ENCODE measurements at regions not wholly inside any gene's neighbourhood (a gene's known extent, or its start where the extent isn't known, plus 50 kb on each side); places are given as distances from the start of the nearest gene placed in this dataset.

DNA sequence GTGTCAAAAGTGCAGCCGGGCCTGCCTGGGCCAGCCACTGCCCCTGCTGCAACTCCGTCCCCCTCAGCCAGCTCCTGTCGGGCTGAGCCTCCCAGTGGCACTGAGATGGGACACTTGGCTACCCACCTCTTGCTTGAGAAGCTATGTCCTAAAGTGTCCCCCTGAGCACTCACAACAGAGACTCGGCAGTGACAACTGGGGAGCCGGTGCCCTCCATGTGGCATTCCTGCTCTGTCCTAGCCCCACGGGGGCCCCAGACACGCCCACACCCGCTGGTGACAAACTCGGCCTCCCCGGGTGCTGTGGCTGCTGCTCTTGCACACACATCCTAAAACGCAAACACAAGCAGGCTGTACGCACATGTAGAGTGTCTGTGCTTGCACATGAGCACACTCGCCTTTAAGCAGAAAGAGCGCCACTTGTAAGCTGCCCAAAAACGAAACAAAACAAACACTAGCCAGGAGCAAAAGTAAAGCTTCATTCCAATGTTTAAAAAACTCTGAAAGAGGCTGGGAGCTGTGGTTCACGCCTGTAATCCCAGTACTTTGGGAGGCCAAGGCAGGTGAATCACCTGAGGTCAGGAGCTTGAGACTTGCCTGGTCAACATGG, 253.9 kb downstream of the RBFOX3 start:
- H3K36me3 ChIP-seq: no peaks in the 10 kb centered on the region
- no peaks in the 10 kb centered on the region for H3K4me1 ChIP-seq (ENCODE audit: control insufficient read depth in 1 of 2, low read depth in 2 of 2)
- no peaks in the 10 kb centered on the region for H3K9me3 ChIP-seq
- DNase-seq (ENCODE audit: low spot score) (no peak), ATAC-seq (ENCODE audit: insufficient number of reproducible peaks, low FRiP score, low read depth) (no peak)
- H3K27me3 ChIP-seq (replicated peaks; ENCODE audit: insufficient read depth): no peaks in the 10 kb centered on the region
- no peak for TF ChIP-seq CTCF (IDR thresholded peaks at IDR 0.05)
- no peak overlapping the region for H3K27ac ChIP-seq
- H3K4me3 ChIP-seq: no peak overlapping the region

- Histone ChIP-seq H3K27ac (no peak overlapping the region), H3K27me3 (replicated peaks; ENCODE audit: insufficient read depth) (no peaks in the 10 kb centered on the region), H3K4me1 (ENCODE audit: control insufficient read depth in 1 of 2, low read depth in 2 of 2) (no peaks in the 10 kb centered on the region), H3K36me3 (no peaks in the 10 kb centered on the region), H3K4me3 (no peak overlapping the region), H3K9me3 (no peaks in the 10 kb centered on the region)
- ATAC-seq (ENCODE audit: insufficient number of reproducible peaks, low FRiP score, low read depth) (no peak), DNase-seq (ENCODE audit: low spot score) (no peak)
- TF ChIP-seq CTCF (IDR thresholded peaks at IDR 0.05): no peak
Measured at GRCh38 chr17:79355165-79355564, 255.7 kb downstream of the RBFOX3 start.

- H3K36me3 ChIP-seq: no peaks in the 10 kb centered on the region
- DNase-seq (ENCODE audit: low spot score) (no peak), ATAC-seq (ENCODE audit: insufficient number of reproducible peaks, low FRiP score, low read depth) (no peak)
- no peaks in the 10 kb centered on the region for H3K4me1 ChIP-seq (ENCODE audit: control insufficient read depth in 1 of 2, low read depth in 2 of 2)
- TF ChIP-seq CTCF (IDR thresholded peaks at IDR 0.05): no peak
- H3K27me3 ChIP-seq (replicated peaks; ENCODE audit: insufficient read depth): no peaks in the 10 kb centered on the region
- H3K27ac ChIP-seq: no peak overlapping the region
- no peaks in the 10 kb centered on the region for H3K9me3 ChIP-seq
- no peak overlapping the region for H3K4me3 ChIP-seq
Measured at GRCh38 chr17:79354173-79354820, 256.6 kb downstream of the RBFOX3 start.

DNA sequence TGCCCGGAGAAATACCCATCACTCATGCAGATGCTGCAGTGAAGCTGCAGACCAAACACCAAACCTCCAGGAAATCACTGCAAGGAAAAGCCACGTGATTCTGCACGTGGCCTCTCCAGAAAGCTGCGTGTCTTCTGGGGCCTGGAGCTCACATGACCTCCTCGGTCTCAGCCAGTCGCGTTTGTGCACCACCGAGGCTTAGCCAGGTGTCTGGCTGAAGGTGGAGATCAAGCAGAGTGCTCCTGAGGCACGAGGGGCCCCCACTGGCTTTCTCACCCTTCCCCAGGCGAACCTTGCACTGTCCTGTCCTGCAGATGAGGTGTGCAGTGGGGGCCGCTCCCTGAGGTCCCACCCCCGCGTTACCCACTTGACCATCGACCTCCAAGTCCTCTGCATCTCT, 257.3 kb downstream of the RBFOX3 start:
- ATAC-seq (ENCODE audit: insufficient number of reproducible peaks, low FRiP score, low read depth) (no peak), DNase-seq (ENCODE audit: low spot score) (no peak)
- Histone ChIP-seq H3K27me3 (replicated peaks; ENCODE audit: insufficient read depth) (no peaks in the 10 kb centered on the region), H3K4me1 (ENCODE audit: control insufficient read depth in 1 of 2, low read depth in 2 of 2) (no peaks in the 10 kb centered on the region), H3K9me3 (no peaks in the 10 kb centered on the region), H3K4me3 (no peak overlapping the region), H3K36me3 (no peaks in the 10 kb centered on the region), H3K27ac (no peak overlapping the region)
- TF ChIP-seq CTCF (IDR thresholded peaks at IDR 0.05): no peak

GRCh38 chr17:79353016-79353415, 257.8 kb downstream of the RBFOX3 start:
- TF ChIP-seq CTCF (IDR thresholded peaks at IDR 0.05): no peak
- Histone ChIP-seq H3K4me1 (ENCODE audit: control insufficient read depth in 1 of 2, low read depth in 2 of 2) (no peaks in the 10 kb centered on the region), H3K27me3 (replicated peaks; ENCODE audit: insufficient read depth) (no peaks in the 10 kb centered on the region), H3K4me3 (no peak overlapping the region), H3K27ac (no peak overlapping the region), H3K36me3 (no peaks in the 10 kb centered on the region), H3K9me3 (no peaks in the 10 kb centered on the region)
- ATAC-seq (ENCODE audit: insufficient number of reproducible peaks, low FRiP score, low read depth) (no peak), DNase-seq (ENCODE audit: low spot score) (no peak)

All from thoracic aorta (tissue), 2 donors.